Kidney (tissue), 13 donors: ENCODE measurements at regions not wholly inside any gene's neighbourhood (a gene's known extent, or its start where the extent isn't known, plus 50 kb on each side); places are given as distances from the start of the nearest gene placed in this dataset.

ENCODE experiments used
- DNase-seq, 5 donors: peaks; one replicate each; pipeline ENCODE4 v3.0.0-alpha.2; 2013 to 2020
- FAIRE-seq: peaks from 2 replicates; lab custom pipeline; 2012; peaks lifted over from hg19 to GRCh38; lab: Jason Lieb, UNC
- H3K27ac ChIP-seq, 2 donors: one replicate each; pipeline ENCODE4 v1.7.0; 2013; ENCODE audit warnings: low read depth in 2 of 2, low read length in 2 of 2, inconsistent platforms in 1 of 2
- H3K27me3 ChIP-seq: one replicate; pipeline ENCODE4 v1.7.1; 2013; ENCODE audit warnings: low read length, inconsistent platforms; ENCODE audit not compliant: control insufficient read depth, insufficient read depth
- H3K36me3 ChIP-seq, 3 donors: one replicate each; pipeline versions ENCODE4 v1.7.0 to v1.7.1; 2013; ENCODE audit warnings: low read length in 3 of 3, control low read depth in 1 of 3, inconsistent platforms in 1 of 3; ENCODE audit not compliant: insufficient read depth in 3 of 3, control insufficient read depth in 2 of 3
- H3K4me1 ChIP-seq, 3 donors: one replicate each; pipeline versions ENCODE4 v1.7.0 to v1.7.1; 2013; ENCODE audit warnings: low read length in 3 of 3, inconsistent platforms in 1 of 3, low read depth in 1 of 3; ENCODE audit not compliant: control insufficient read depth in 2 of 3, insufficient read depth in 2 of 3
- H3K4me3 ChIP-seq, 3 donors: one replicate each; pipeline versions ENCODE4 v1.7.0 to v1.8.1; 2013; ENCODE audit warnings: low read length in 3 of 3, control low read depth in 1 of 3, inconsistent platforms in 1 of 3
- H3K9ac ChIP-seq, 3 donors: one replicate each; pipeline versions ENCODE4 v1.7.0 to v1.7.1; 2013; ENCODE audit warnings: low read length in 3 of 3, control low read depth in 1 of 3, inconsistent platforms in 1 of 3
- H3K9me3 ChIP-seq, 3 donors: one replicate each; pipeline versions ENCODE4 v1.7.0 to v1.7.1; 2013; ENCODE audit warnings: low read length in 3 of 3, control low read depth in 1 of 3, inconsistent platforms in 1 of 3; ENCODE audit not compliant: control insufficient read depth in 2 of 3, insufficient read depth in 1 of 3
- CTCF ChIP-seq: IDR thresholded peaks from 3 replicates; pipeline ENCODE4 v1.5.1; 2012; ENCODE audit warnings: mild to moderate bottlenecking, moderate library complexity, borderline replicate concordance; ENCODE audit not compliant: insufficient read depth; ENCODE audit errors: extremely low read depth
- intact Hi-C: fragments of 100-400 bp; cut with DNase I; formaldehyde crosslinking; loops from one replicate; pipeline ENCODE4 v1.11.1; 2022
- donor health status: control.
- donor health status: control.
- donor health status: control.
- donor health status: control.
- donor health status: control.
- donor health status: DM: yes; HTN: yes; CAD: no.
- donor health status: Normal renal cell carcinoma (clear cell type).

DNA sequence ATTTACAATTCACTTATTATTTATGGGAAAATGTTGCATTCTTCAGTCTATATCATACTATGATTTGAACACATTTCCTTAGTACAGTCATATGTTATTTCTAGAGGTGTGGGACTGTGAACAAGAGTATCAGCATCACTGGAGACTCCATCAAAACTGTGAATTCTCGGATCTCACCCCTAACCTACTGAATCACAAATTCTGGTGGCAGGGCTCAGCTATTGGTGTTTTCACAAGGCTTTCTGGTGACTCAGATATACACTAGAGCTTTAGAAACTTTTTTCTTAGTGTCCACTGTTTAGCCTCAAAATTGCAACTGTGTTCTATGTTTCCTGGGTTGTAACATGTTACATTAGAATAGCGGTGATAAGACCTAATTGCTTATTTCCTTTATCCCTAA lies 352.9 kb upstream of the DDI1 start:
- FAIRE-seq, result no peak
- Histone ChIP-seq H3K27ac (no peak overlapping the region), H3K9ac (no peak overlapping the region), H3K4me3 (no peak overlapping the region), H3K36me3 (no peaks in the 10 kb centered on the region), H3K27me3 (no peaks in the 10 kb centered on the region), H3K9me3 (no peaks in the 10 kb centered on the region), H3K4me1 (peaks cover 0 to 4% (median 0%) of the 10 kb centered on the region in 3 donors)
- no peak for DNase-seq
- TF ChIP-seq CTCF, result no peak
- intact Hi-C loops, result loop anchor here (10.0 kb wide), 1 partner anchor 471 kb away; no protein-coding TSS in a partner anchor

- intact Hi-C loops, result loop anchor here (10.0 kb wide), 1 partner anchor 466 kb away; no protein-coding TSS in a partner anchor
- Histone ChIP-seq H3K4me3 (no peak overlapping the region), H3K4me1 (no peaks in the 10 kb centered on the region), H3K36me3 (no peaks in the 10 kb centered on the region), H3K9me3 (no peaks in the 10 kb centered on the region), H3K27me3 (no peaks in the 10 kb centered on the region), H3K9ac (no peak overlapping the region), H3K27ac (no peak overlapping the region)
- DNase-seq, result no peak
- no peak for FAIRE-seq
- TF ChIP-seq CTCF, result no peak
Measured at GRCh38 chr11:103688924-103689323, 347.5 kb upstream of the DDI1 start.

- no peaks in the 10 kb centered on the region for H3K4me1 ChIP-seq
- TF ChIP-seq CTCF, result no peak
- intact Hi-C loops, result no loop called here
- no peaks in the 10 kb centered on the region for H3K36me3 ChIP-seq
- no peak for DNase-seq
- H3K4me3 ChIP-seq, result no peak overlapping the region
- no peak overlapping the region for H3K9ac ChIP-seq
- no peak for FAIRE-seq
- no peaks in the 10 kb centered on the region for H3K9me3 ChIP-seq
- H3K27ac ChIP-seq, result no peak overlapping the region
- no peaks in the 10 kb centered on the region for H3K27me3 ChIP-seq
Measured at GRCh38 chr11:103690356-103690755, 346.1 kb upstream of the DDI1 start.

DNA sequence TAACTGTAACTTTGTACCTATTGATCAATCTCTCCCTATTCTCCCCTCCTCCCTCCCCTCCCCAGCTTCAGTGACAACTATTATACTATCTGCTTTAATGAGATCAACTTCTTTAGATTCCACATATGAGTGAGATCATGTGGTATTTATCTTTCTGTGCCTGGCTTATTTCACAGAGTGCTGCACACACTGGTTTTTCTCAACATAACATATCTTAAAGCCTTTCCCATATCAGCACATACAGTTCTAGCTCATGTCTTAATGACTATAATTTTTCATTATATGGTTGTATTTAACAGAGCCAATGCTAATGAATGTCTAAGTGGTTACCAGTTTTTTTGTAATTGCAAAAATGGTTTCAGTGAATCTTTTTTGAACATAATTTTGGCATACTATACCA lies 340.3 kb upstream of the DDI1 start:
- no peaks in the 10 kb centered on the region for H3K27me3 ChIP-seq
- H3K9ac ChIP-seq, result no peak overlapping the region
- H3K9me3 ChIP-seq, result no peaks in the 10 kb centered on the region
- intact Hi-C loops, result no loop called here
- TF ChIP-seq CTCF, result no peak
- DNase-seq (no peak), FAIRE-seq (no peak)
- H3K4me1 ChIP-seq, result no peaks in the 10 kb centered on the region
- no peak overlapping the region for H3K27ac ChIP-seq
- H3K4me3 ChIP-seq, result no peak overlapping the region
- H3K36me3 ChIP-seq, result no peaks in the 10 kb centered on the region
